Activated CD4-positive, alpha-beta T cell treated with anti-CD3 and anti-CD28 coated beads, Interleukin-2, amount 50 U/mL, for 16 hours (primary cell): ENCODE measurements at regions not wholly inside any gene's neighbourhood (a gene's known extent, or its start where the extent isn't known, plus 50 kb on each side); places are given as distances from the start of the nearest gene placed in this dataset.
"Not testable (repeated sequence)": the region's sequence is repeated elsewhere in the genome, so short reads cannot be mapped to it uniquely, and the experiment has no call there.

ENCODE experiments used
- DNase-seq: peaks from one replicate; pipeline ENCODE4 v3.0.0-alpha.2; 2020

- no peak for DNase-seq
Measured at GRCh38 chr1:244326757-244327156, 125.0 kb downstream of the ADSS2 start.

GRCh38 chr1:244327533-244327932 lies 124.2 kb downstream of the ADSS2 start:
- no peak for DNase-seq

- no peak for DNase-seq
Measured at GRCh38 chr1:244328476-244328875, 123.2 kb downstream of the ADSS2 start.

GRCh38 chr1:244329591-244330317 lies 122.0 kb downstream of the ADSS2 start:
- DNase-seq: no peak

- DNase-seq: no peak
Measured at GRCh38 chr1:244330318-244330625, 121.4 kb downstream of the ADSS2 start.

- DNase-seq: not testable (repeated sequence)
Measured at GRCh38 chr1:244332761-244333160, 118.9 kb downstream of the ADSS2 start.

GRCh38 chr1:244334315-244334714 lies 117.4 kb downstream of the ADSS2 start:
- DNase-seq: not testable (repeated sequence)

- DNase-seq: not testable (repeated sequence)
Measured at GRCh38 chr1:244334842-244335241, 116.9 kb downstream of the ADSS2 start.

- DNase-seq: no peak
Measured at GRCh38 chr1:244335456-244335855, 116.3 kb downstream of the ADSS2 start.

- DNase-seq: no peak
Measured at GRCh38 chr1:244336232-244336899, 115.3 kb downstream of the ADSS2 start.

- DNase-seq: no peak
Measured at GRCh38 chr1:244337839-244338238, 113.9 kb downstream of the ADSS2 start.

- DNase-seq: no peak
Measured at GRCh38 chr1:244339073-244339692, 112.5 kb downstream of the ADSS2 start.

- DNase-seq: no peak
Measured at GRCh38 chr1:244339776-244340175, 111.9 kb downstream of the ADSS2 start.

GRCh38 chr1:244340396-244340795 lies 111.3 kb downstream of the ADSS2 start:
- DNase-seq: no peak

GRCh38 chr1:244341455-244342450 lies 110.0 kb downstream of the ADSS2 start:
- DNase-seq: peak; percentile 80

GRCh38 chr1:244344001-244344400 lies 107.7 kb downstream of the ADSS2 start:
- DNase-seq: no peak

- no peak for DNase-seq
Measured at GRCh38 chr1:244346972-244347618, 104.6 kb downstream of the ADSS2 start.

- no peak for DNase-seq
Measured at GRCh38 chr1:244347942-244348341, 103.8 kb downstream of the ADSS2 start.

- no peak for DNase-seq
Measured at GRCh38 chr1:244349103-244349531, 102.6 kb downstream of the ADSS2 start.

GRCh38 chr1:244349581-244350001 lies 102.1 kb downstream of the ADSS2 start:
- DNase-seq: peak; percentile 42

- DNase-seq: peak; percentile 79
Measured at GRCh38 chr1:244350027-244350426, 101.7 kb downstream of the ADSS2 start.

GRCh38 chr1:244352156-244352830 lies 99.4 kb downstream of the ADSS2 start:
- no peak for DNase-seq
